H1 (cell line): ENCODE measurements at regions not wholly inside any gene's neighbourhood (a gene's known extent, or its start where the extent isn't known, plus 50 kb on each side); places are given as distances from the start of the nearest gene placed in this dataset.

ENCODE experiments used
- E2F6 ChIP-seq: IDR thresholded peaks from 2 replicates; pipeline ENCODE4 v1.6.1; 2012; ENCODE audit warnings: inconsistent platforms

DNA sequence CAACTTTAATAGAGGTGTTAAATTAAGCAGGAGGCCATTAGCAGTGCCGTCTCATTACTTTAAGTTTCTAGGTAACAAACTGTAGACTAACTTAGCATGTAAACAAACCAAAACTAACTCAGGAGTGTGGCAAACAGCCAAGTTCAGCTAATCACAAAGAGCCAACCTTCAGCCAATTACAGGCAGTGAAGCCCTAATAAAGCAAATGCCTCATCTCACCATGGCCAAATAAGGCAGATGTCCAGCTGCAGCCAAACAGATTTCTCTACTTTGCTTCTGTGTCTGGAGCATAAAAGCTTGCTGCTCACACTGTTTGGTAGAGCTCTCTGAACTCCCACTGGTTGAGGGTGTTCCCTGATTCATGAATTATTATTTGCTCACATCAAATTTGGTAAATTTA is 835.4 kb upstream of the GBE1 start (continued):
- no peak for TF ChIP-seq E2F6
